GM18858 (cell line): ENCODE measurements at regions not wholly inside any gene's neighbourhood (a gene's known extent, or its start where the extent isn't known, plus 50 kb on each side); places are given as distances from the start of the nearest gene placed in this dataset.
"Not testable (repeated sequence)": the region's sequence is repeated elsewhere in the genome, so short reads cannot be mapped to it uniquely, and the experiment has no call there.

Experiments
- ATAC-seq: cut with Tn5 transposase; IDR thresholded peaks from one replicate; pipeline ENCODE4 v1.9.1; 2021; ENCODE audit not compliant: unreplicated experiment

- no peak for ATAC-seq
Observed at GRCh38 chr15:54776410-54776809, 420.3 kb downstream of the RSL24D1 start.

- ATAC-seq = no peak
Observed at GRCh38 chr15:54772663-54773062, 424.1 kb downstream of the RSL24D1 start.

GRCh38 chr15:54749461-54749860 lies 447.3 kb downstream of the RSL24D1 start:
- not testable (repeated sequence) for ATAC-seq

GRCh38 chr15:54722342-54722986 lies 474.3 kb downstream of the RSL24D1 start:
- ATAC-seq = no peak

- no peak for ATAC-seq
Observed at GRCh38 chr15:54719325-54719724, 477.4 kb downstream of the RSL24D1 start.

- no peak for ATAC-seq
Observed at GRCh38 chr15:54707805-54708752, 488.7 kb downstream of the RSL24D1 start.

- no peak for ATAC-seq
Observed at GRCh38 chr15:54687628-54688027, 509.1 kb downstream of the RSL24D1 start.
